H1 (cell line): ENCODE measurements at regions not wholly inside any gene's neighbourhood (a gene's known extent, or its start where the extent isn't known, plus 50 kb on each side); places are given as distances from the start of the nearest gene placed in this dataset.

Experiments
- CTCF ChIP-seq, 3 experiments: IDR thresholded peaks; 1 replicate in 2 of 3; 2 replicates in 1 of 3; pipeline versions ENCODE4 v1.5.1 to v1.6.1; 2011; ENCODE audit warnings: low read length in 3 of 3, mild to moderate bottlenecking in 3 of 3, inconsistent platforms in 2 of 3, low read depth in 1 of 3, moderate library complexity in 1 of 3; ENCODE audit not compliant: insufficient read depth in 1 of 3; ENCODE audit errors: control extremely low read depth in 1 of 3
- EP300 ChIP-seq, 2 experiments: IDR thresholded peaks; 1 replicate in 1 of 2; 2 replicates in 1 of 2; pipeline ENCODE4 v1.6.1; 2011 to 2012; ENCODE audit warnings: low read depth in 2 of 2, low read length in 2 of 2, mild to moderate bottlenecking in 2 of 2, borderline replicate concordance in 1 of 2, inconsistent platforms in 1 of 2, moderate library complexity in 1 of 2
- FOSL1 ChIP-seq: IDR thresholded peaks from 2 replicates; pipeline ENCODE4 v1.6.1; 2011; ENCODE audit warnings: mild to moderate bottlenecking, low read depth, low read length, moderate library complexity; ENCODE audit not compliant: insufficient read depth
- YY1 ChIP-seq: IDR thresholded peaks from 2 replicates; pipeline ENCODE4 v1.6.1; 2011; ENCODE audit warnings: low read depth, mild to moderate bottlenecking, low read length

GRCh38 chr12:4984344-4984743 lies 59.3 kb upstream of the KCNA5 start:
- TF ChIP-seq EP300 (IDR thresholded peaks at IDR 0.05; ENCODE audit: borderline replicate concordance in 1 of 2, low read depth in 2 of 2, low read length in 2 of 2): no peak
- TF ChIP-seq FOSL1: no peak
- no peak for TF ChIP-seq CTCF (IDR thresholded peaks at IDR 0.05; ENCODE audit: control extremely low read depth in 1 of 3, insufficient read depth in 1 of 3, low read depth in 1 of 3, low read length in 3 of 3)
- no peak for TF ChIP-seq YY1
